GM10248 (cell line): ENCODE measurements at regions not wholly inside any gene's neighbourhood (a gene's known extent, or its start where the extent isn't known, plus 50 kb on each side); places are given as distances from the start of the nearest gene placed in this dataset.

ENCODE experiments used
- CTCF ChIA-PET: fragments of 300-600 bp; sonication (Branson Sonifier 250); formaldehyde crosslinking; extraction: SDS; loops from one replicate; lab custom pipeline; 2021; ENCODE audit warnings: antibody characterized with exemption; lab: Yijun Ruan, JAX
- POLR2A ChIA-PET: fragments of 350-650 bp; sonication (Branson Sonifier 250); formaldehyde crosslinking; extraction: SDS; loops from one replicate; lab custom pipeline; 2020; ENCODE audit warnings: antibody characterized with exemption; lab: Yijun Ruan, JAX
- DNase-seq: peaks from one replicate; pipeline ENCODE4 v3.0.0; 2012; ENCODE audit errors: extremely low spot score
- TF ChIP-seq, protein P1 (sequence below): IDR thresholded peaks from 2 replicates; pipeline ENCODE4 v1.5.1; 2012; ENCODE audit warnings: mild to moderate bottlenecking, low read depth; ENCODE audit errors: extremely low read depth, missing control alignments, control extremely low read depth

- TF ChIP-seq, protein P1, sequence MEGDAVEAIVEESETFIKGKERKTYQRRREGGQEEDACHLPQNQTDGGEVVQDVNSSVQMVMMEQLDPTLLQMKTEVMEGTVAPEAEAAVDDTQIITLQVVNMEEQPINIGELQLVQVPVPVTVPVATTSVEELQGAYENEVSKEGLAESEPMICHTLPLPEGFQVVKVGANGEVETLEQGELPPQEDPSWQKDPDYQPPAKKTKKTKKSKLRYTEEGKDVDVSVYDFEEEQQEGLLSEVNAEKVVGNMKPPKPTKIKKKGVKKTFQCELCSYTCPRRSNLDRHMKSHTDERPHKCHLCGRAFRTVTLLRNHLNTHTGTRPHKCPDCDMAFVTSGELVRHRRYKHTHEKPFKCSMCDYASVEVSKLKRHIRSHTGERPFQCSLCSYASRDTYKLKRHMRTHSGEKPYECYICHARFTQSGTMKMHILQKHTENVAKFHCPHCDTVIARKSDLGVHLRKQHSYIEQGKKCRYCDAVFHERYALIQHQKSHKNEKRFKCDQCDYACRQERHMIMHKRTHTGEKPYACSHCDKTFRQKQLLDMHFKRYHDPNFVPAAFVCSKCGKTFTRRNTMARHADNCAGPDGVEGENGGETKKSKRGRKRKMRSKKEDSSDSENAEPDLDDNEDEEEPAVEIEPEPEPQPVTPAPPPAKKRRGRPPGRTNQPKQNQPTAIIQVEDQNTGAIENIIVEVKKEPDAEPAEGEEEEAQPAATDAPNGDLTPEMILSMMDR: no peak
- POLR2A ChIA-PET: no interaction called here
- CTCF ChIA-PET: interaction anchor here (1.0 to 5.0 kb wide), 4 partner anchors 10 to 153 kb away, joined by 3 to 17 read pairs (median 6); no protein-coding TSS in a partner anchor
- no peak for DNase-seq
These were observed 87.1 kb downstream of the OGFRL1 start for GRCh38 chr6:71375676-71376075.

DNA sequence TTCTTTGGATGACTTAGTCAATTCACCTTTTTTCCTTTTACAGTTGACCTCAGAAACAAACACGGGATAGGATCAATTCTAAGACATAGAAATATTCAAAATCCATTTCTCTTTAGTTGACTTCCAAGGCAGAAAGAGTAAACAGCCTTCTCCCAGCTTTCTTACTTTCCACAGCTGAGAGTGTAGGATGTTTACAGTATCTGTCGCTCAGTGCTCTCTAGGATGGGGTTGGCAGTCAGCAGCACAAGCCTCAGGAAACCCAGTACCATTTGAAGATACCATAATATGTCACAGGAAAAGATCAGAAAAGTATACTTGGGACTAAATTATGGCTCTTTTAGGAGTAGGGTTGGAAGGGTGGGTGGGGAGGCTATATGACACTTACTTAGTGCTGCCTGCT is 88.2 kb downstream of the OGFRL1 start:
- DNase-seq: no peak
- CTCF ChIA-PET: interaction anchor here (1.2 to 5.0 kb wide), 2 partner anchors 11 to 133 kb away, joined by 3 to 17 read pairs; no protein-coding TSS in a partner anchor

DNA sequence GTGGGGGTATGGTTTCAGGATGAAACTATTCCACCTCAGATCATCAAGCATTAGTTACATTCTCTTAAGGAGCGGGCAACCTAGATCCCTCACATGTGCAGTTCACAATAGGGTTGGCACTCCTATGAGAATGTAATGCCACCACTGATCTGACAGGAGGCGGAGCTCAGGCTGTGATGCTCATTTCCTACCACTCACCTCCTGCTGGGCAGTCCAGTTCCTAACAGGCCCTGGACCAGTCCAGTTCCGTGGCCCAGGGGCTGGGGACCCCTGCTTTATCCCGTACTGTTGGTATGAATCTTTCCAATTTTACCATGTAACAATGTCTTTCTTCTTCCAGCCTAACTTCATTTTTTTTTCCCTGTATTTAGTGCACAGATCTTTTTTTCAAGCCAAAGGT is 94.9 kb downstream of the OGFRL1 start:
- DNase-seq: no peak
- POLR2A ChIA-PET: no interaction called here
- TF ChIP-seq, protein P1: no peak
- CTCF ChIA-PET: interaction anchor here (0.8 to 2.3 kb wide), 7 partner anchors 98 to 135 kb away, joined by 3 to 13 read pairs (median 3); no protein-coding TSS in a partner anchor

More for the DNA sequence above, 88.2 kb downstream of the OGFRL1 start:
- TF ChIP-seq, protein P1: no peak
- POLR2A ChIA-PET: no interaction called here

DNA sequence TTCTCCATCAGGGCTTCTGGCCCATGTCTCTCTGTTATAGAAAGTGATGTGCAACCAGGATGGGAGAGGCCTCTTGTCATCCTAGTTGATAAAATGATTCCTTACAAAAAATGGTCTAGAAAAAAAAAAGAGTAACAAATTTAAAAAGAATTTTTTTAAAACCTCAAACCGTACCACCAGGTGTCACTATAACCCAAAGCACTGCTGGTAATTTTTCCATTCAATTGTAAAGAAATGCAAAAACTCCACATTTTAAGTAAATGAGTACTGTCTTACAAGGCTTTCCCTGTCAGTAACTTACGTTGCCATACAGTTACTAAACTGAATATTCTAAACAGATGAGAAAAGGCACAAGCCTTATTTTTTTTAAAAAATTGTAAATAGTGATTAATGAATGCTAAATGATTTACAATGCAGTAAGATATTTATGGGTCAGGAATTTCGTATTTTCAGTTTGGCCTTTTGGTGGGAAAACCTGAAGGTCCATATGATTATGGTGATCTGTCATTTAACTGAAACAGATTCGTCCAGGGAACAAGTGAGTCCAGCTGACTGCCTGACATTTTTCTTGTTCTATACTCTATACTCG is 95.4 kb downstream of the OGFRL1 start:
- peak; percentile 8 for DNase-seq
- TF ChIP-seq, protein P1: peak; percentile 46
- CTCF ChIA-PET: interaction anchor here (0.8 to 3.5 kb wide), 11 partner anchors 24 to 702 kb away, joined by 3 to 29 read pairs (median 6); no protein-coding TSS in a partner anchor
- POLR2A ChIA-PET: no interaction called here

DNA sequence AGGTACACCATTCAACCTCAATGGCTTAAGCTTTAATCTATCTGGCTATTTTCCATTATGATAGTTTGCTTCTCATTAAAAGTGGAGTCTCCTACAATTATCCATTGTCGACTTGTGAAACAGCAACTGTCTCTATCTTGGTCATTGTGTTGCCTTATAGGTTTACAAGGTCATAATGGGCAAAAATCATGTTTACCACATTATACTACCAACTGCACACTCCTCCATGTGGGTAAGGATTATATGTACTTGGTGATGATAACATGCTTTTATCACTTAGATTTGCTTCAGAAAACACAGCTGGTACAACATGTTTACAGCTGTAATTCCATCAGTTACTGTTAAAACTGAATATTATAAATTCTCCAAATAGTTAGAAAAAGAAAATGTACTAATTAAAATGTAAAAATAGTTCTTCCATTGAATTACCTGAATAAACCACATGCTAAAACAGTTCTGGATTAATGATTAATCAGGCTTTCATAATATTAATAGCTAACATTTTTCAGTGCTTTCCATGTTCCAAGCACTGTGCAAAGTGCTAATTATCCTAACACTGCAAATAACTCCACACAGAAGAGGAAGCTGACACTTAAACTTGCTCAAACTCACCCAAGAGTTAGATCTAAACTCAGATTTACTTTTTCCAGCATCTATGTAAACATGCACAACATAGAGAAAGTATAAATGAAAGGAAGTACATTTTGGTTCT is 96.7 kb downstream of the OGFRL1 start:
- no peak for DNase-seq
- ChIA-PET POLR2A (no interaction called here), CTCF (interaction anchor here (0.8 to 3.5 kb wide), 16 partner anchors 10 to 701 kb away, joined by 3 to 29 read pairs (median 5); no protein-coding TSS in a partner anchor)
- TF ChIP-seq, protein P1: no peak

GRCh38 chr6:71386215-71386614 is 97.6 kb downstream of the OGFRL1 start:
- no peak for DNase-seq
- TF ChIP-seq, protein P1: no peak
- CTCF ChIA-PET: interaction anchor here (1.0 to 3.5 kb wide), 6 partner anchors 9 to 123 kb away, joined by 3 to 29 read pairs (median 7); no protein-coding TSS in a partner anchor
- POLR2A ChIA-PET: no interaction called here
